HL-60 (cell line): ENCODE measurements at regions not wholly inside any gene's neighbourhood (a gene's known extent, or its start where the extent isn't known, plus 50 kb on each side); places are given as distances from the start of the nearest gene placed in this dataset.

ENCODE experiments used
- DNase-seq, 2 experiments: peaks; one replicate each; pipeline ENCODE4 v3.0.0-alpha.2; 2010 to 2020; ENCODE audit warnings: low read depth in 1 of 2, low spot score in 1 of 2
- H3K27ac ChIP-seq: fragments of 250-450 bp; sonication (Bioruptor Pico); replicated peaks from 2 replicates; pipeline ENCODE4 v1.5.1; 2020; ENCODE audit warnings: mild to moderate bottlenecking, moderate library complexity
- H3K27me3 ChIP-seq: fragments of 250-450 bp; sonication (Bioruptor Pico); 2 replicates; pipeline ENCODE4 v1.5.1; 2021; ENCODE audit warnings: mild to moderate bottlenecking, moderate library complexity; ENCODE audit not compliant: insufficient read depth, poor library complexity, severe bottlenecking
- H3K4me3 ChIP-seq: replicated peaks from 2 replicates; pipeline ENCODE4 v1.5.1; 2011; ENCODE audit warnings: mild to moderate bottlenecking, control low read depth, low read length; ENCODE audit not compliant: insufficient read depth
- GABPA ChIP-seq: IDR thresholded peaks from 2 replicates; pipeline ENCODE4 v1.6.1; 2012; ENCODE audit warnings: low read depth
- POLR2AphosphoS5 ChIP-seq: IDR thresholded peaks from 2 replicates; pipeline ENCODE4 v1.6.1; 2012; ENCODE audit warnings: low read depth
- SPI1 ChIP-seq: IDR thresholded peaks from 2 replicates; pipeline ENCODE4 v1.6.1; 2012; ENCODE audit warnings: low read depth, mild to moderate bottlenecking, borderline replicate concordance
- TF ChIP-seq, protein P1 (sequence below): IDR thresholded peaks from 2 replicates; pipeline ENCODE4 v1.6.1; 2012; ENCODE audit warnings: low read depth; ENCODE audit not compliant: insufficient replicate concordance
- TF ChIP-seq, protein P2 (sequence below): IDR thresholded peaks from one replicate; pipeline ENCODE4 v1.5.1; 2011; ENCODE audit warnings: low read length, control low read depth, inconsistent platforms; ENCODE audit not compliant: insufficient read depth

DNA sequence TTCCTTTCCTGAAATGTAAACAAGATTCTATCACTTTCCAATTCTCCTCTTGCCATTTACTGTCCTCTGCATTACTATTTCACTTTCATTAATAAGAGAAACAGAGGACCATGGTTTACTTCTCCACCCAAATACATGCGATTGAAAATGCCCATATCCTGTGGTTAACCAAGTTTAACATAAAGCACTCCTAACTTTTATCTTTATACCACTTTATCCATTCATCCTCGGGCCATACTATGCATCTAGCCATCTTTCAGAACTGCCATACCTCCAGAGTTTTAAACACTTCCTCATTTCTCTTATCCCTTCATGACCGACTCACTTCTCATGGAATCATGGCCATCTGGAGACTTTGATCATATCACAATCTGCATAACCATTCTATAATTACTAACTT lies 1182.3 kb downstream of the CNTNAP5 start:
- TF ChIP-seq POLR2AphosphoS5 (no peak), SPI1 (no peak), GABPA (no peak)
- TF ChIP-seq, protein P1, sequence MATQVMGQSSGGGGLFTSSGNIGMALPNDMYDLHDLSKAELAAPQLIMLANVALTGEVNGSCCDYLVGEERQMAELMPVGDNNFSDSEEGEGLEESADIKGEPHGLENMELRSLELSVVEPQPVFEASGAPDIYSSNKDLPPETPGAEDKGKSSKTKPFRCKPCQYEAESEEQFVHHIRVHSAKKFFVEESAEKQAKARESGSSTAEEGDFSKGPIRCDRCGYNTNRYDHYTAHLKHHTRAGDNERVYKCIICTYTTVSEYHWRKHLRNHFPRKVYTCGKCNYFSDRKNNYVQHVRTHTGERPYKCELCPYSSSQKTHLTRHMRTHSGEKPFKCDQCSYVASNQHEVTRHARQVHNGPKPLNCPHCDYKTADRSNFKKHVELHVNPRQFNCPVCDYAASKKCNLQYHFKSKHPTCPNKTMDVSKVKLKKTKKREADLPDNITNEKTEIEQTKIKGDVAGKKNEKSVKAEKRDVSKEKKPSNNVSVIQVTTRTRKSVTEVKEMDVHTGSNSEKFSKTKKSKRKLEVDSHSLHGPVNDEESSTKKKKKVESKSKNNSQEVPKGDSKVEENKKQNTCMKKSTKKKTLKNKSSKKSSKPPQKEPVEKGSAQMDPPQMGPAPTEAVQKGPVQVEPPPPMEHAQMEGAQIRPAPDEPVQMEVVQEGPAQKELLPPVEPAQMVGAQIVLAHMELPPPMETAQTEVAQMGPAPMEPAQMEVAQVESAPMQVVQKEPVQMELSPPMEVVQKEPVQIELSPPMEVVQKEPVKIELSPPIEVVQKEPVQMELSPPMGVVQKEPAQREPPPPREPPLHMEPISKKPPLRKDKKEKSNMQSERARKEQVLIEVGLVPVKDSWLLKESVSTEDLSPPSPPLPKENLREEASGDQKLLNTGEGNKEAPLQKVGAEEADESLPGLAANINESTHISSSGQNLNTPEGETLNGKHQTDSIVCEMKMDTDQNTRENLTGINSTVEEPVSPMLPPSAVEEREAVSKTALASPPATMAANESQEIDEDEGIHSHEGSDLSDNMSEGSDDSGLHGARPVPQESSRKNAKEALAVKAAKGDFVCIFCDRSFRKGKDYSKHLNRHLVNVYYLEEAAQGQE, result no peak
- TF ChIP-seq, protein P2, sequence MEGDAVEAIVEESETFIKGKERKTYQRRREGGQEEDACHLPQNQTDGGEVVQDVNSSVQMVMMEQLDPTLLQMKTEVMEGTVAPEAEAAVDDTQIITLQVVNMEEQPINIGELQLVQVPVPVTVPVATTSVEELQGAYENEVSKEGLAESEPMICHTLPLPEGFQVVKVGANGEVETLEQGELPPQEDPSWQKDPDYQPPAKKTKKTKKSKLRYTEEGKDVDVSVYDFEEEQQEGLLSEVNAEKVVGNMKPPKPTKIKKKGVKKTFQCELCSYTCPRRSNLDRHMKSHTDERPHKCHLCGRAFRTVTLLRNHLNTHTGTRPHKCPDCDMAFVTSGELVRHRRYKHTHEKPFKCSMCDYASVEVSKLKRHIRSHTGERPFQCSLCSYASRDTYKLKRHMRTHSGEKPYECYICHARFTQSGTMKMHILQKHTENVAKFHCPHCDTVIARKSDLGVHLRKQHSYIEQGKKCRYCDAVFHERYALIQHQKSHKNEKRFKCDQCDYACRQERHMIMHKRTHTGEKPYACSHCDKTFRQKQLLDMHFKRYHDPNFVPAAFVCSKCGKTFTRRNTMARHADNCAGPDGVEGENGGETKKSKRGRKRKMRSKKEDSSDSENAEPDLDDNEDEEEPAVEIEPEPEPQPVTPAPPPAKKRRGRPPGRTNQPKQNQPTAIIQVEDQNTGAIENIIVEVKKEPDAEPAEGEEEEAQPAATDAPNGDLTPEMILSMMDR, result no peak
- no peak for DNase-seq
- no peak overlapping the region for H3K27ac ChIP-seq
- H3K27me3 ChIP-seq, result no peaks in the 10 kb centered on the region
- no peak overlapping the region for H3K4me3 ChIP-seq

DNA sequence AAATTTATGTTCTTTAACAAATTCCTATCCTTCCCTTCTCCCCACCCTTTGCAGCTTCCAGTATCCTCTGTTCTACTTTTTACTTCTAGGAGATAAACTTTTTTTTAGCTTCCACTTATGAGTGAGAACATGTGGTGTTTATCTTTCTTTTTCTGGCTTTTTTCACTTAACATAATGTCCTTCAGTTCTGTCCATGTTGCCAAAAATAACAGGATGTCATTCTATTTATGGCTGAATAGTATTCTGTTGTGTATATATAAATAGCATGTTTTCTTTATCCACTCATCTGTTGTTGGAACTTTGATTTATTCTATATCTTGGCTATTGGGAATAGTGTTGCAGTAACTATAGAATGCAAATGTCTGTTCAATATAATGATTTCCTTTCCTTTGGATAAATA lies 1191.2 kb downstream of the CNTNAP5 start:
- Histone ChIP-seq H3K27me3 (no peaks in the 10 kb centered on the region), H3K27ac (no peak overlapping the region), H3K4me3 (no peak overlapping the region)
- TF ChIP-seq, protein P2, result no peak
- TF ChIP-seq, protein P1, result no peak
- no peak for TF ChIP-seq GABPA
- no peak for TF ChIP-seq SPI1
- no peak for TF ChIP-seq POLR2AphosphoS5
- DNase-seq, result no peak

DNA sequence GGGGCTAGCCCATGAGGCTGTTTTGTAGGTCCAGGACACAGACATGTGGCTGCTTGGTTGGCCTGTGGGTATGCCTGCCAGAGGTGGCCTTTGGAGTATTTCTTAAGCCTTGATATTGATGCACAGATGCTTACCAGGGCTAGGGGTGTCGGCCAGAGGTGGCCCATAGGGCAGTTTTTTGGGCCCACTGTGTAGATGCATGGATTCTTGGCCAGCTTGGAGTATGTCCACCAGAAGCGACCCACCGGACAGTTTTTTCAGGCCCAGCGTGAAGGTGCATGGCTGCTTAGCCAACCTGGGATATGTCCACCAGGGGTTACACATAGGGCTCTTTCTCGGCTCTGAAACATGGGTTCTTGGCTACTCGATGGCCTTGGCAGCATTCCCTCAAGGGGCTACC lies 1199.1 kb downstream of the CNTNAP5 start:
- no peak overlapping the region for H3K4me3 ChIP-seq
- no peaks in the 10 kb centered on the region for H3K27me3 ChIP-seq
- no peak overlapping the region for H3K27ac ChIP-seq
- DNase-seq, result no peak
- TF ChIP-seq SPI1 (no peak), POLR2AphosphoS5 (no peak), GABPA (no peak)
- TF ChIP-seq, protein P1, result no peak
- TF ChIP-seq, protein P2, result no peak
